ENCODE measurements at regions not wholly inside any gene's neighbourhood (a gene's known extent, or its start where the extent isn't known, plus 50 kb on each side); places are given as distances from the start of the nearest gene placed in this dataset.

GRCh38 chr6:87772597-87773530 is 70.8 kb upstream of the AKIRIN2 start:
- TF ChIP-seq CTCF (IDR thresholded peaks at IDR 0.05) (no peak), POLR2A (IDR thresholded peaks at IDR 0.05) (no peak)

Data from body of pancreas (tissue), 4 donors.